Testis (tissue), 2 donors: ENCODE measurements at regions not wholly inside any gene's neighbourhood (a gene's known extent, or its start where the extent isn't known, plus 50 kb on each side); places are given as distances from the start of the nearest gene placed in this dataset.

ENCODE experiments used
- POLR2A ChIP-seq: fragments of 450-650 bp; IDR thresholded peaks from one replicate; pipeline ENCODE4 v1.6.1; 2017; ENCODE audit warnings: antibody characterized with exemption, mild to moderate bottlenecking, moderate library complexity
- TF ChIP-seq, protein P1 (sequence below), 3 experiments: fragments of 450-650 bp in 2 of 3; fragments of 200-600 bp in 1 of 3; sonication (generic) in 1 of 3; IDR thresholded peaks; one replicate each; pipeline ENCODE4 v1.5.1; 2016 to 2019; ENCODE audit warnings: antibody characterized with exemption in 3 of 3, mild to moderate bottlenecking in 2 of 3, moderate library complexity in 1 of 3

DNA sequence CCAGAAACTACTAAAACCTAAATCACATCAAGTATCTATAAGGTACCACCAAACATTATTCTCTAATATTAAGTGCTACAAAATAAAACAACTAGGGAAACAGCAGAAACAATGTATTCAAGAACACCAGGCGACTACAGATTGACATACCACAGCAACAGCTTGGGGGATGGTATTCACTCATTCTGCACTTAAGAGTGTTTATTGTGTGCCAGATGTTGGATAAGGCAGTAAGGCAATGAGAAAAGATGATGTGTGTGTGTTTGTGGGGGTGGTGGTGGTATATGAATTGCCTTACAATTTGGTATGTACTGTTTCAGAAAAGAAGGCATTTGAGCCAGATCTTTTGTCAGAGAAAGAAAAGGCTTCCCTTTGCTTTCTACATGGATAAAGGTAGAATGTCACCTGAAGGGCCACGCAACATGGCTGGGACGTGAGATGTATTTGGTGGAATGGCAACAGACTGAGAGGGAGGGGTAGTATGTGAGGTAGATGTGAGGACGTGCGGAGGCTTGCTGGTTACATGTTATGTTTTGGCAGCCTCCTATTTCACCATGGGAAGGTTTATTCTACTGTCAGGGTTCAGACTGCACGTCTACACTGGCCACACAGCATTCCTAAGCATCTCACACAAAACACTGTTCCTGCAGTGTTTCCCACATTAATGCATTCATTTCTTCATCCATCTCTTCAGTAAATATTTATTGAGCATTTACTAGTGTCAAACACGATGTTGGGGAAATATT is 300.7 kb downstream of the KLF12 start:
- no peak for TF ChIP-seq POLR2A
- TF ChIP-seq, protein P1, sequence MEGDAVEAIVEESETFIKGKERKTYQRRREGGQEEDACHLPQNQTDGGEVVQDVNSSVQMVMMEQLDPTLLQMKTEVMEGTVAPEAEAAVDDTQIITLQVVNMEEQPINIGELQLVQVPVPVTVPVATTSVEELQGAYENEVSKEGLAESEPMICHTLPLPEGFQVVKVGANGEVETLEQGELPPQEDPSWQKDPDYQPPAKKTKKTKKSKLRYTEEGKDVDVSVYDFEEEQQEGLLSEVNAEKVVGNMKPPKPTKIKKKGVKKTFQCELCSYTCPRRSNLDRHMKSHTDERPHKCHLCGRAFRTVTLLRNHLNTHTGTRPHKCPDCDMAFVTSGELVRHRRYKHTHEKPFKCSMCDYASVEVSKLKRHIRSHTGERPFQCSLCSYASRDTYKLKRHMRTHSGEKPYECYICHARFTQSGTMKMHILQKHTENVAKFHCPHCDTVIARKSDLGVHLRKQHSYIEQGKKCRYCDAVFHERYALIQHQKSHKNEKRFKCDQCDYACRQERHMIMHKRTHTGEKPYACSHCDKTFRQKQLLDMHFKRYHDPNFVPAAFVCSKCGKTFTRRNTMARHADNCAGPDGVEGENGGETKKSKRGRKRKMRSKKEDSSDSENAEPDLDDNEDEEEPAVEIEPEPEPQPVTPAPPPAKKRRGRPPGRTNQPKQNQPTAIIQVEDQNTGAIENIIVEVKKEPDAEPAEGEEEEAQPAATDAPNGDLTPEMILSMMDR (IDR thresholded peaks at IDR 0.05): no peak
